ENCODE measurements at regions not wholly inside any gene's neighbourhood (a gene's known extent, or its start where the extent isn't known, plus 50 kb on each side); places are given as distances from the start of the nearest gene placed in this dataset.
"Not testable (repeated sequence)": the region's sequence is repeated elsewhere in the genome, so short reads cannot be mapped to it uniquely, and the experiment has no call there.

DNA sequence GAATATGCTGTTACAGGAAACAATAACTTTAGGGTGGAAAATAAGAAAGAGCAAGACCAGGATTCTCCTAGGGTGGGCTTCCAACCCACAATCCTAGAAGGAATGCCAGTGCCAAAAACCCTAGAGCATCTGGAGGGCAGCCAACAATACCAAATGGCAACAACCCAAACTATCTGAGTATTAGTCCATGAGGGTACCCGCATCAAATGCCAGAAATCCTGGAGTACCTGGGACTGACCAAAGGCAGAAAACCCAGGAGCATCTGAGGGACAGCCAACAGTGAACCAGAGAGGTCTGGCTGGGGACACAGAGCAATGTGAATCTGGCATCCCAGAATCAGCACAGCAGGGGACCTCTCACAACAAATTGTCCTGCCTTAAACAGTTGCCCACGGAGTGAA is 126.3 kb downstream of the SCG2 start:
- DNase-seq: no peak

DNA sequence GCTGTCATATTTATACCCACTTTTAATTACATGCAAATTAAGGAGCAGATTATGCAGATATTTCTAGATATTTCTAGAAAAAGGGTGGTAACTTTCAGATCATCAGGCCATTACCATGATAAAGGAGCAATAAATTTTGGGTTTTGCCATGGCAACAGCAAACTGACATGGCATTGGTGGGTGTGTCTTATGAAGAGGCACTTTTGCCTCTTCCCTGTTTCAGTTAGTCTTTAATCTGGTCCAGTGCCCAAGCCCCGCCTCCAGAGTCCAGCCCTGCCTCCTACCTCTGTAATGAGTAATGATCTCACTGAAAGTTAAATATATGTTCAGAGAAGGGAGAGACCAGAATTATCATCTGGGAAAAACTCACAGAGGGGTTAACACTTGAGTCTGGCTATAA is 124.8 kb downstream of the SCG2 start:
- peak; percentile 13 for DNase-seq

- DNase-seq: no peak
Measured at GRCh38 chr2:223481486-223481885, 120.7 kb downstream of the SCG2 start.

DNA sequence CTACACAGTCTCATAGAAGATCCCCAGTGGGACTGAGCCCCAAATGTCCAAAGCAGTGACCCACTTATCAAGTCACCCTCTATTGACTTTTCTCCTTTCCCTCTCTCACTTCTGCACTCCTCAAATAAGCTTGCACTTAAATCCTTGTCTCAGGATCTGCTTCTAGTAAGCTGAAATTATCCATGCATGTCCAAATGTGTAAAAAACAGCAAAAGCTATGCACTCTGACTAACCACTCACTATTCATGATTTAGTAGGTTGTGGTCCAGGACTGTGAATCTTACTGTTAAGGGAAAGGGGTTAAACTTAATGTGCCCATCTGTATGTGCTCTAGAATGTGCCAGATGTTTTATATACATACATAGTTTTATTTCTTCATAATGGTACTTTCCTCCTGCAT is 115.4 kb downstream of the SCG2 start:
- no peak for DNase-seq

- no peak for DNase-seq
Measured at GRCh38 chr2:223487214-223487846, 114.8 kb downstream of the SCG2 start.

- peak; percentile 51 for DNase-seq
Measured at GRCh38 chr2:223488814-223489213, 113.3 kb downstream of the SCG2 start.

GRCh38 chr2:223494496-223494895 is 107.7 kb downstream of the SCG2 start:
- DNase-seq: no peak

- peak; percentile 22 for DNase-seq
Measured at GRCh38 chr2:223494942-223495341, 107.2 kb downstream of the SCG2 start.

GRCh38 chr2:223496853-223497252 is 105.3 kb downstream of the SCG2 start:
- not testable (repeated sequence) for DNase-seq

DNA sequence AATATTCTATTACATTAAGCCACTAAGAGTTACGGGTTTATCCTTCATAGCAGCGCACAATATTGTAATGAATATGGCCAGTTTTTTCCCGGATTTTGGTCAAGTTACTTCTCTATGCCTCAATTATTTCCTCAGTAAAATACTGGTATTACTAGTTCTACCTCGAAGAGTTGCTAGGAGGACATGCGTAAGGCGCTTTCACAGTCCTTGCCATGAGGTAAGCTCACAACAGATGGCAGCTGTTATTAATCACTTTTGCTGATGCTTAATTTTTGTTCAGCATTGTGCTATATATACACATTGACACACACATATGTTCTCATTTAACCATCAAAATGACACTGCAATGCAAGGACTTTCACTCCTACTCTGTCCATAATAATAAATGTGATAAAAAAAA is 101.5 kb downstream of the SCG2 start:
- no peak for DNase-seq

- no peak for DNase-seq
Measured at GRCh38 chr2:223501641-223502040, 100.5 kb downstream of the SCG2 start.

GRCh38 chr2:223503746-223504145 is 98.4 kb downstream of the SCG2 start:
- no peak for DNase-seq

GRCh38 chr2:223508372-223508771 is 93.8 kb downstream of the SCG2 start:
- no peak for DNase-seq

GRCh38 chr2:223510713-223511112 is 91.4 kb downstream of the SCG2 start:
- DNase-seq: no peak

DNA sequence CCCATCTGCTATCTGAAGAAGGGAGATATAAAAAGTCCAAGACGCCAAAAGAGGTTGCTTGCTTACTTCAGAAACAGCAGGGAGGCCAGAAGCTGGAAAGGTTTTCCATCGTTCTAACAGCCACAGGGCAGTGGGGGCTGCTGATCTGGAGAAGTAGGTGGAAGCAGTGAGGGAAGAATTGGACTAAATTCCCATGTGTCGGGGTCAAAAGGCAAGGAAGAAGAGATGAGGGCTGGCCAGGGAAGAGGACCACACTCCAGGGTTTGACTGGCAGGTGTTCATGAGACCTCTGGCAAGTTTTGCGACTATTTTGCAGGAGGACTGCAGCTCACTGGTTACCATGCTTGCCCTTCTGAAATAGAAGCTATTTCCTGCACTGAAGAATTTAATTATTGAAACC is 91.0 kb downstream of the SCG2 start:
- no peak for DNase-seq

GRCh38 chr2:223513771-223514455 is 88.2 kb downstream of the SCG2 start:
- peak; percentile 54 for DNase-seq

GRCh38 chr2:223519471-223519870 is 82.7 kb downstream of the SCG2 start:
- no peak for DNase-seq

GRCh38 chr2:223522796-223523195 is 79.4 kb downstream of the SCG2 start:
- no peak for DNase-seq

DNA sequence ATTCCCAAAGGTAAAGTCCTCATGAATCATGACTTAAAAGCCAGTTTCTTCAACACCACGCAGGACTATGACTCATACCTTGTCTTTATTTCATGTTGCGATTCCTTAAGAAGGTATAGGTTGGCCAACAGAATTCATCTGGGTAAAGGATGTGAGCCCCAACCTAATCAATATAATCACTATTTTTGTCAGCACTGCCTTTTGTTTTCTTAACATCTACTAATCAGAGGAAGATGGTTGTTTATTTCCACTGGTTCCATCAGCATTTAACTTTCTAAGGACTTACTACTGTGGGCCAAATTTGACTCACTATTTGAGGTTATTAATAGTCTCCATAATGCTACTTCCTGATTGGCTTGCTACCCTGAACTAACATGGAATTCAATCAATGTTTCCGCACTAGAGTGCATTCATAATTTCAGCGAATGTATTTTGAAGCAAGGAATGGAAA is 78.6 kb downstream of the SCG2 start:
- DNase-seq: no peak

- DNase-seq: no peak
Measured at GRCh38 chr2:223524066-223524465, 78.1 kb downstream of the SCG2 start.

GRCh38 chr2:223526106-223526505 is 76.1 kb downstream of the SCG2 start:
- no peak for DNase-seq

DNA sequence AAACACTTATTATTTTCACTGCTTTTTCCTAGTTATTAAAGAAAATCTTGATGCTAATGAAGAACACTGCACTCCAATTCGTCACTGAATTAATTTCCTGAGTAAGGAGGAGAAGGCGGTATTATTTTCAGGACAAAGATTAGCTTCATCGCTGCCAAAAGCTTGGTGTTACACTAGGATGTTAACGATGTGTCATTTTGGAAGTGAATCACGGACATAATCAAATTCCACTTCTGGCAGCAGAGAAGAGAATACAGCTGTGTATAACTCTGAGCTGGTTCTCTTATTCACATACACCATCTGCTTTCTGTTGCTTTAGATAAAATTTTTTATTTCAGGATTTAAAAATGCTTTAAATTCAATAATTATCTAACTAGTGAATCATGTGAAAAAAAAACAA is 74.1 kb downstream of the SCG2 start:
- DNase-seq: peak; percentile 87

DNA sequence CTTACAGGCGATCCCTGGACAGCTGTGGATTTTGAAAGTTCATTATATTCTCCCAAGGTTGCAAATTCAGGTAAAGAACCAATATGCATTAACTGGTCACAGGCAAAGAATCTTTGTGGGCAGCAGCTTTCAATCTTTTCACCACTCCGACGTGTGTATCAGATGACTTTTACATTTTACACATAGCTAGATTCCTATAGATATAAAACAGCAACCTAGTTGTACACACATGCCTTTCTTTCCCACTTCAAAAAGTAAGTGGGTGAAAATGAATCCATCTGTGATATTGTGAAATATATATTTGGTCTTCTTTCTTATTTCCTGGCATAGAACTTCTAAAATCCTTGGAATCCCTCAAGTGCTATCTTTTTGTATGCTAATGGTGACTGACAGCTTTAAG is 72.5 kb downstream of the SCG2 start:
- DNase-seq: no peak

DNA sequence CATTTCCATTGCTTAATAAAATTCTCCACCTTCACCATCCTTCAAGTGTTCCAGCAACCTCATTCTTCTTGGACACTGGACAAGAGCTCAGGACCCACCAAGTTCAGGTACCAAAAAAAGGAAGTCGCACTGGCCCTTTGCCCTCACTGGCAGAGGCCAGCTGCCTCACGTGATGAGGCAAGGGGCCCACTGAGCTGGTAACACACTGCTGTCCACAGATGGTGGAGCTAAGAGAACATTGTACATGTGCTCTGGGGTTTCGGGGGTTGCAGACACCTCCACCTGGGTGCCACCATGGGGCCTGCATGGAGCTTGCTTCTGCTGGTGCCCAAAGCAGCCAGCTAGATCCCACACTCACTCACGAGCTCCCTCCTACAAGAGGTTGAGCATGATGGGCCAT is 71.3 kb downstream of the SCG2 start:
- DNase-seq: no peak

DNA sequence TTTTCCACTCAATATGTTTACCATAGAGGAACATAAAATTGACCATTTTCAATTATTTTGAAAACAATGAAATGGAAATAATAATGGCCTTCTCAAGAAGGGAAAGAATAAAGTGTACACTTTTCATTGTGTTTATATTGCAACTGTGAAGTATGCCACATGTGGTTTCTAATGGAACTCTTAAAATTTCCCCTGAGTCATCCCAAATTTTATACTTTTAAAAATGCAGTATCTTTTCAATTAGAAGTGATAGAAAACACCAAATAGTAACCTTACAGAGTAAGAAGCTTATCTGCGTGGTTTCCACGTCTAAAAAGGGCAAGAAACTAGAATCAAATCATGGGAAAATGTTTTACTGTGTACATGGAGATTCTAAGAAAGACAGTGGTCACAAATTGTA is 70.0 kb downstream of the SCG2 start:
- peak; percentile 47 for DNase-seq
